GM06990 (cell line): ENCODE measurements at regions not wholly inside any gene's neighbourhood (a gene's known extent, or its start where the extent isn't known, plus 50 kb on each side); places are given as distances from the start of the nearest gene placed in this dataset.

Experiments
- DNase-seq: peaks from one replicate; pipeline ENCODE4 v3.0.0-alpha.2; 2011; ENCODE audit not compliant: insufficient read length; ENCODE audit errors: extremely low read depth
- H3K27me3 ChIP-seq: replicated peaks from 2 replicates; pipeline ENCODE4 v1.6.0; 2011; ENCODE audit warnings: low read length; ENCODE audit not compliant: control insufficient read depth, insufficient read depth
- H3K36me3 ChIP-seq: 2 replicates; pipeline ENCODE4 v1.5.1; 2011; ENCODE audit warnings: low read length; ENCODE audit not compliant: control insufficient read depth, insufficient read depth
- H3K4me3 ChIP-seq: replicated peaks from 2 replicates; pipeline ENCODE4 v1.5.1; 2011; ENCODE audit warnings: low read depth, mild to moderate bottlenecking, control low read depth, low read length
- CTCF ChIP-seq: IDR thresholded peaks from 2 replicates; pipeline ENCODE4 v1.5.1; 2011; ENCODE audit warnings: low read length, control low read depth, mild to moderate bottlenecking, inconsistent platforms; ENCODE audit not compliant: insufficient read depth, poor library complexity, severe bottlenecking

GRCh38 chr2:106041150-106041549 lies 153.0 kb downstream of the UXS1 start:
- Histone ChIP-seq H3K27me3 (no peaks in the 10 kb centered on the region; the same call in 1 of the 2 replicates), H3K4me3 (no peak overlapping the region)
- no peak for TF ChIP-seq CTCF

GRCh38 chr2:106039634-106040315 lies 154.3 kb downstream of the UXS1 start:
- no peak for DNase-seq
- Histone ChIP-seq H3K27me3 (no peaks in the 10 kb centered on the region; the same call in 1 of the 2 replicates), H3K4me3 (no peak overlapping the region), H3K36me3 (no peaks in the 10 kb centered on the region)
- no peak for TF ChIP-seq CTCF

More at GRCh38 chr2:106041150-106041549, 153.0 kb downstream of the UXS1 start:
- DNase-seq = no peak
- no peaks in the 10 kb centered on the region for H3K36me3 ChIP-seq

GRCh38 chr2:106038601-106039375 lies 155.3 kb downstream of the UXS1 start:
- Histone ChIP-seq H3K36me3 (no peaks in the 10 kb centered on the region), H3K27me3 (no peaks in the 10 kb centered on the region; the same call in 1 of the 2 replicates), H3K4me3 (no peak overlapping the region)
- no peak for DNase-seq
- no peak for TF ChIP-seq CTCF

- no peak for TF ChIP-seq CTCF
- H3K36me3 ChIP-seq = no peaks in the 10 kb centered on the region
- H3K4me3 ChIP-seq = no peak overlapping the region
- no peaks in the 10 kb centered on the region; the same call in 1 of the 2 replicates for H3K27me3 ChIP-seq
- DNase-seq = no peak
Measured at GRCh38 chr2:106037932-106038331, 156.2 kb downstream of the UXS1 start.

GRCh38 chr2:106037262-106037661 lies 156.8 kb downstream of the UXS1 start:
- TF ChIP-seq CTCF = no peak
- no peak overlapping the region for H3K4me3 ChIP-seq
- DNase-seq = no peak
- H3K27me3 ChIP-seq = no peaks in the 10 kb centered on the region; the same call in 1 of the 2 replicates
- H3K36me3 ChIP-seq = no peaks in the 10 kb centered on the region
